GM23338 (cell line): ENCODE measurements at regions not wholly inside any gene's neighbourhood (a gene's known extent, or its start where the extent isn't known, plus 50 kb on each side); places are given as distances from the start of the nearest gene placed in this dataset.
A peak's percentile ranks its signal among the peaks of the same experiment; 100 is the strongest.

Experiments used
- ATAC-seq: fragments of 200-7000 bp; cut with Tn5 transposase; 3 replicates; pipeline ENCODE4 v1.9.1; 2020
- DNase-seq: peaks from one replicate; pipeline ENCODE4 v3.0.0-alpha.2; 2015; ENCODE audit warnings: low spot score
- H2AFZ ChIP-seq: fragments of 200-600 bp; sonication (generic); 2 replicates; pipeline ENCODE4 v1.8.0; 2016; ENCODE audit warnings: antibody characterized with exemption, mild to moderate bottlenecking, moderate library complexity
- H3F3A ChIP-seq: fragments of 200-600 bp; sonication (generic); replicated peaks from 2 replicates; pipeline ENCODE4 v1.8.0; 2017; ENCODE audit warnings: antibody characterized with exemption, mixed run types, low read depth
- H3K27ac ChIP-seq: fragments of 200-600 bp; sonication (generic); 2 replicates; pipeline ENCODE4 v1.6.1; 2016; ENCODE audit warnings: low read depth
- H3K27me3 ChIP-seq: fragments of 200-600 bp; sonication (generic); 2 replicates; pipeline ENCODE4 v1.8.0; 2016; ENCODE audit warnings: mild to moderate bottlenecking, mixed run types, moderate library complexity; ENCODE audit not compliant: insufficient read depth
- H3K36me3 ChIP-seq: fragments of 200-600 bp; sonication (generic); 2 replicates; pipeline ENCODE4 v1.8.0; 2016; ENCODE audit warnings: mild to moderate bottlenecking; ENCODE audit not compliant: insufficient read depth
- H3K4me1 ChIP-seq: fragments of 200-600 bp; sonication (generic); 2 replicates; pipeline ENCODE4 v1.8.0; 2016; ENCODE audit warnings: mild to moderate bottlenecking, moderate library complexity; ENCODE audit not compliant: insufficient read depth
- H3K4me2 ChIP-seq: fragments of 200-600 bp; sonication (generic); 2 replicates; pipeline ENCODE4 v1.7.1; 2017; ENCODE audit warnings: mixed run types
- H3K4me3 ChIP-seq: fragments of 200-600 bp; sonication (generic); 2 replicates; pipeline ENCODE4 v1.6.1; 2016; ENCODE audit warnings: mixed run types
- H3K79me2 ChIP-seq: fragments of 200-600 bp; sonication (generic); replicated peaks from 2 replicates; pipeline ENCODE4 v1.8.0; 2017; ENCODE audit warnings: mild to moderate bottlenecking; ENCODE audit not compliant: insufficient read depth
- H3K9me2 ChIP-seq: fragments of 200-600 bp; sonication (generic); 2 replicates; pipeline ENCODE4 v1.8.0; 2017; ENCODE audit not compliant: insufficient read depth
- H4K20me1 ChIP-seq: fragments of 200-600 bp; sonication (generic); replicated peaks from 2 replicates; pipeline ENCODE4 v1.8.0; 2017; ENCODE audit warnings: mild to moderate bottlenecking; ENCODE audit not compliant: insufficient read depth
- H3K27ac Mint-ChIP-seq: 2 replicates; pipeline ENCODE4 v1.8.0; 2020; ENCODE audit warnings: inconsistent platforms, mild to moderate bottlenecking, moderate library complexity, mixed read lengths
- H3K27me3 Mint-ChIP-seq: 3 replicates; pipeline ENCODE4 v1.8.0; 2022; ENCODE audit warnings: low read depth, mild to moderate bottlenecking, moderate library complexity, mixed read lengths, inconsistent platforms; ENCODE audit not compliant: insufficient read depth, poor library complexity
- H3K36me3 Mint-ChIP-seq: 3 replicates; pipeline ENCODE4 v1.8.0; 2021; ENCODE audit warnings: low read depth, mild to moderate bottlenecking, inconsistent platforms, moderate library complexity, mixed read lengths
- H3K4me1 Mint-ChIP-seq: 3 replicates; pipeline ENCODE4 v1.8.0; 2020; ENCODE audit warnings: mild to moderate bottlenecking, inconsistent platforms, mixed read lengths
- H3K4me3 Mint-ChIP-seq: 3 replicates; pipeline ENCODE4 v1.8.0; 2021; ENCODE audit warnings: moderate library complexity, mild to moderate bottlenecking, inconsistent platforms, mixed read lengths
- H3K9me3 Mint-ChIP-seq: 3 replicates; pipeline ENCODE4 v1.8.0; 2020; ENCODE audit warnings: moderate library complexity, mild to moderate bottlenecking, inconsistent platforms, mixed read lengths
- EZH2 ChIP-seq: fragments of 200-600 bp; sonication (generic); IDR thresholded peaks from one replicate; pipeline ENCODE4 v1.8.0; 2017; ENCODE audit warnings: antibody characterized with exemption, mild to moderate bottlenecking, low read depth; ENCODE audit not compliant: unreplicated experiment
- JUNB ChIP-seq: IDR thresholded peaks from one replicate; pipeline ENCODE4 v1.6.1; 2016; ENCODE audit warnings: antibody characterized with exemption; ENCODE audit not compliant: unreplicated experiment
- NANOG ChIP-seq: IDR thresholded peaks from 2 replicates; pipeline ENCODE4 v1.6.1; 2016; ENCODE audit warnings: antibody characterized with exemption, borderline replicate concordance
- POLR2AphosphoS5 ChIP-seq: IDR thresholded peaks from 2 replicates; pipeline ENCODE4 v1.6.1; 2016; ENCODE audit warnings: antibody characterized with exemption, low read depth
- STAT1 ChIP-seq: IDR thresholded peaks from one replicate; pipeline ENCODE4 v1.6.1; 2016; ENCODE audit warnings: antibody characterized with exemption; ENCODE audit not compliant: unreplicated experiment
- ZNF331 ChIP-seq: fragments of 250-450 bp; sonication (Bioruptor Pico); IDR thresholded peaks from 2 replicates; pipeline ENCODE4 v1.5.0; 2020; ENCODE audit warnings: low read depth, mild to moderate bottlenecking, moderate library complexity
- TF ChIP-seq, protein P1 (sequence below): IDR thresholded peaks from one replicate; pipeline ENCODE4 v1.6.1; 2018; ENCODE audit warnings: antibody characterized with exemption; ENCODE audit not compliant: unreplicated experiment
- TF ChIP-seq, protein P2 (sequence below), 2 experiments: fragments of 200-600 bp in 1 of 2; sonication (generic) in 1 of 2; conservative IDR thresholded peaks; 2 replicates each; pipeline versions ENCODE4 v1.5.1 to v1.6.1; 2016 to 2017; ENCODE audit warnings: antibody characterized with exemption in 2 of 2, low read depth in 2 of 2, mild to moderate bottlenecking in 2 of 2, moderate library complexity in 1 of 2

DNA sequence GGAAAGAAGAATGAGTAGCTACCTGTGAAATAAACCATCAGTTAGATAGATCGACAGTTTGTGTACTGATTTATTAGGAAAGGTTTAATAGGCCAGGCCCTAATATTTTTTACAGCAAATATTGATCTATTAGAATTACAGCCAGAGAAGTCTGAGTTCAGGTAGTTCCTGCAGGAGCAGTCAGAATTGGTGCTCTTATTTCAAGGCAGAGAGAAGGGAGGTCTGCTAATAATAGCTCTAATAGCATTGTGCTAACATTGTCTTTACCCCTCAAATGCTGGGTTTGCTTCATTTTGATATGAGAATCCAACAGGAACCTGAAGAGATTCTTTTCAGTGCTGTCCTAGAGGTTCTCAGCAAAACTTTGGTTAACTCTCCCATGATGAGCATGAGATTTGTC, 343.8 kb upstream of the NAV3 start:
- no peak for TF ChIP-seq ZNF331
- Histone ChIP-seq H3K27me3 (no peaks in the 10 kb centered on the region), H3F3A (no peaks in the 10 kb centered on the region), H3K4me2 (no peak overlapping the region), H3K9me2 (no peaks in the 10 kb centered on the region), H4K20me1 (no peaks in the 10 kb centered on the region), H3K4me1 (peaks cover 36% of the 10 kb centered on the region), H3K27ac (no peak overlapping the region), H3K36me3 (no peaks in the 10 kb centered on the region), H2AFZ (no peak overlapping the region), H3K79me2 (no peaks in the 10 kb centered on the region), H3K4me3 (no peak overlapping the region)
- no peaks in the 10 kb centered on the region for H3K27me3 Mint-ChIP-seq
- H3K4me1 Mint-ChIP-seq = peaks cover 27% of the 10 kb centered on the region
- DNase-seq = no peak
- H3K36me3 Mint-ChIP-seq = peaks cover 19% of the 10 kb centered on the region; the same call in 2 of the 3 replicates
- H3K4me3 Mint-ChIP-seq = no peak overlapping the region
- H3K27ac Mint-ChIP-seq = no peak overlapping the region
- peaks cover 16% of the 10 kb centered on the region; the same call in 2 of the 3 replicates for H3K9me3 Mint-ChIP-seq
- ATAC-seq = no peak

DNA sequence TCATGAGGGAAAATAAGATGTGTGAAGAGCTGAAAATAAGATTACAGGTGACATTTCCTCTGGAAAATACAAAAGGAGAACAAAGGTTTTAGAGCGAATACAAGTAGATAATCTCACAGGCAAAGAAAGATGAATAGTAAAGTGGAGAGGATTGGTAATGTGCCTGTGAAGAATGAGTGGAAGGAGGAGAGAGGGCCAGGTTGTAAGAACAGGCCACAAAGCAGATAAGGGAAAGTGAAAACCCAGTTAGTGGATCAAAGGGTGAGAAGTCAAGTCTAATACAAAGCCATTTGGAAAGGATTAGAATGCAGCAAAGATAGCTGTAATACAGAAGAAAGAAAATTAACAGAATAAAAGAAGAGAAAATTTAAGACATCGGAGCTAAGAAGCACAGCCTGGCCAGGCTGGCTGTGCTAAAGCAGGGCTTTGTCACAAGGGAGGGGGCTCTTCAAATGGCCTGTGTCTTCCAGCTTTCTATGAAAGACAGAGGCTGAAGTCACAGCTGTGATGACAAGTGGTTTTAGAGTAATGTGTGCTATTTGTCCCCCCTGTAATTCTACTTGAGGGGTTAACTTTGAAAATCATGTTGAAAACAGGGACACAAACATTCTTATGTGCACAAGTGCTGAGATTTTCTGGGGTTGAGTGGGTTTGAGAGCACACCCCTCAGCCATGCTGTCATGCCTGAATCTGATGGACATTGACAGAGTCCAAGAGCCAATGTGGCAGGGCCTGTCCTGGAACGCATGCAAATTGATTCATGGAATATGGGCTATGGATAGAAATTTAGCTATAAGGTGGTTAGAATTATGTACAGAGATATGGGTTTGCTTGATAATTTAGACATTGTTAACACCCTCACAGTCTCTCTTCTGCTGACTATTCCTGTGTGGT, 344.5 kb upstream of the NAV3 start:
- no peaks in the 10 kb centered on the region for H3K27me3 Mint-ChIP-seq
- Histone ChIP-seq H3K36me3 (no peaks in the 10 kb centered on the region), H3F3A (no peaks in the 10 kb centered on the region), H3K4me2 (peak overlapping the region; percentile 33; the same call in 1 of the 2 replicates), H3K4me3 (no peak overlapping the region), H4K20me1 (no peaks in the 10 kb centered on the region), H3K79me2 (no peaks in the 10 kb centered on the region), H3K27ac (peak overlapping the region; percentile 51), H3K4me1 (peaks cover 36% of the 10 kb centered on the region), H2AFZ (no peak overlapping the region; the same call in 1 of the 2 replicates), H3K27me3 (no peaks in the 10 kb centered on the region), H3K9me2 (no peaks in the 10 kb centered on the region)
- H3K4me1 Mint-ChIP-seq = peaks cover 27% of the 10 kb centered on the region
- TF ChIP-seq NANOG (no peak), JUNB (no peak), POLR2AphosphoS5 (no peak), EZH2 (no peak), STAT1 (no peak)
- TF ChIP-seq, protein P1, sequence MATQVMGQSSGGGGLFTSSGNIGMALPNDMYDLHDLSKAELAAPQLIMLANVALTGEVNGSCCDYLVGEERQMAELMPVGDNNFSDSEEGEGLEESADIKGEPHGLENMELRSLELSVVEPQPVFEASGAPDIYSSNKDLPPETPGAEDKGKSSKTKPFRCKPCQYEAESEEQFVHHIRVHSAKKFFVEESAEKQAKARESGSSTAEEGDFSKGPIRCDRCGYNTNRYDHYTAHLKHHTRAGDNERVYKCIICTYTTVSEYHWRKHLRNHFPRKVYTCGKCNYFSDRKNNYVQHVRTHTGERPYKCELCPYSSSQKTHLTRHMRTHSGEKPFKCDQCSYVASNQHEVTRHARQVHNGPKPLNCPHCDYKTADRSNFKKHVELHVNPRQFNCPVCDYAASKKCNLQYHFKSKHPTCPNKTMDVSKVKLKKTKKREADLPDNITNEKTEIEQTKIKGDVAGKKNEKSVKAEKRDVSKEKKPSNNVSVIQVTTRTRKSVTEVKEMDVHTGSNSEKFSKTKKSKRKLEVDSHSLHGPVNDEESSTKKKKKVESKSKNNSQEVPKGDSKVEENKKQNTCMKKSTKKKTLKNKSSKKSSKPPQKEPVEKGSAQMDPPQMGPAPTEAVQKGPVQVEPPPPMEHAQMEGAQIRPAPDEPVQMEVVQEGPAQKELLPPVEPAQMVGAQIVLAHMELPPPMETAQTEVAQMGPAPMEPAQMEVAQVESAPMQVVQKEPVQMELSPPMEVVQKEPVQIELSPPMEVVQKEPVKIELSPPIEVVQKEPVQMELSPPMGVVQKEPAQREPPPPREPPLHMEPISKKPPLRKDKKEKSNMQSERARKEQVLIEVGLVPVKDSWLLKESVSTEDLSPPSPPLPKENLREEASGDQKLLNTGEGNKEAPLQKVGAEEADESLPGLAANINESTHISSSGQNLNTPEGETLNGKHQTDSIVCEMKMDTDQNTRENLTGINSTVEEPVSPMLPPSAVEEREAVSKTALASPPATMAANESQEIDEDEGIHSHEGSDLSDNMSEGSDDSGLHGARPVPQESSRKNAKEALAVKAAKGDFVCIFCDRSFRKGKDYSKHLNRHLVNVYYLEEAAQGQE = no peak
- TF ChIP-seq, protein P2, sequence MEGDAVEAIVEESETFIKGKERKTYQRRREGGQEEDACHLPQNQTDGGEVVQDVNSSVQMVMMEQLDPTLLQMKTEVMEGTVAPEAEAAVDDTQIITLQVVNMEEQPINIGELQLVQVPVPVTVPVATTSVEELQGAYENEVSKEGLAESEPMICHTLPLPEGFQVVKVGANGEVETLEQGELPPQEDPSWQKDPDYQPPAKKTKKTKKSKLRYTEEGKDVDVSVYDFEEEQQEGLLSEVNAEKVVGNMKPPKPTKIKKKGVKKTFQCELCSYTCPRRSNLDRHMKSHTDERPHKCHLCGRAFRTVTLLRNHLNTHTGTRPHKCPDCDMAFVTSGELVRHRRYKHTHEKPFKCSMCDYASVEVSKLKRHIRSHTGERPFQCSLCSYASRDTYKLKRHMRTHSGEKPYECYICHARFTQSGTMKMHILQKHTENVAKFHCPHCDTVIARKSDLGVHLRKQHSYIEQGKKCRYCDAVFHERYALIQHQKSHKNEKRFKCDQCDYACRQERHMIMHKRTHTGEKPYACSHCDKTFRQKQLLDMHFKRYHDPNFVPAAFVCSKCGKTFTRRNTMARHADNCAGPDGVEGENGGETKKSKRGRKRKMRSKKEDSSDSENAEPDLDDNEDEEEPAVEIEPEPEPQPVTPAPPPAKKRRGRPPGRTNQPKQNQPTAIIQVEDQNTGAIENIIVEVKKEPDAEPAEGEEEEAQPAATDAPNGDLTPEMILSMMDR (conservative IDR thresholded peaks at IDR 0.05; ENCODE audit: low read depth in 2 of 2) = no peak
- H3K4me3 Mint-ChIP-seq = no peak overlapping the region
- peaks cover 12% of the 10 kb centered on the region; the same call in 2 of the 3 replicates for H3K36me3 Mint-ChIP-seq
- H3K27ac Mint-ChIP-seq = peak overlapping the region; percentile 74
- H3K9me3 Mint-ChIP-seq = peaks cover 10% of the 10 kb centered on the region; the same call in 2 of the 3 replicates
- ATAC-seq (peak; percentile 66), DNase-seq (peak; percentile 37)
